Prostate gland (tissue), 2 donors: ENCODE measurements at regions not wholly inside any gene's neighbourhood (a gene's known extent, or its start where the extent isn't known, plus 50 kb on each side); places are given as distances from the start of the nearest gene placed in this dataset.
"Not testable (repeated sequence)": the region's sequence is repeated elsewhere in the genome, so short reads cannot be mapped to it uniquely, and the experiment has no call there.

ENCODE experiments used
- DNase-seq: peaks from one replicate; pipeline ENCODE4 v3.0.0-alpha.2; 2019; ENCODE audit warnings: low spot score
- H3K27ac ChIP-seq, 2 donors: fragments of 200-600 bp; sonication (generic); 2 replicates each; pipeline ENCODE4 v1.5.1; 2017 to 2019
- H3K27me3 ChIP-seq: fragments of 200-600 bp; sonication (generic); replicated peaks from 2 replicates; pipeline ENCODE4 v1.5.1; 2019; ENCODE audit not compliant: insufficient read depth
- H3K36me3 ChIP-seq, 2 donors: fragments of 200-600 bp; sonication (generic); 1 replicate in 1 of 2; 2 replicates in 1 of 2; pipeline versions ENCODE4 v1.5.1 to v1.8.1; 2017 to 2019
- H3K4me1 ChIP-seq: fragments of 200-600 bp; sonication (generic); replicated peaks from 2 replicates; pipeline ENCODE4 v1.5.1; 2019
- H3K4me3 ChIP-seq, 2 donors: fragments of 200-600 bp; sonication (generic); 2 replicates each; pipeline ENCODE4 v1.5.1; 2017 to 2019
- H3K9me3 ChIP-seq: fragments of 200-600 bp; sonication (generic); 2 replicates; pipeline ENCODE4 v1.5.1; 2017
- POLR2A ChIP-seq: fragments of 450-650 bp; IDR thresholded peaks from one replicate; pipeline ENCODE4 v1.6.1; 2016; ENCODE audit warnings: antibody characterized with exemption, mild to moderate bottlenecking
- POLR2AphosphoS5 ChIP-seq: sonication (generic); formaldehyde crosslinking; IDR thresholded peaks from one replicate; pipeline ENCODE4 v1.6.1; 2017; ENCODE audit warnings: antibody characterized with exemption
- WGBS: methylation state at CpG from one replicate; pipeline ENCODE4 v1.1.5; 2018; 5-methylcytosine and 5-hydroxymethylcytosine counted together
- intact Hi-C: fragments of 100-400 bp; cut with DNase I; formaldehyde crosslinking; loops from one replicate; pipeline ENCODE4 v1.14.2; 2022
- TF ChIP-seq, protein P1 (sequence below), 4 experiments: fragments of 200-600 bp in 2 of 4; fragments of 450-650 bp in 2 of 4; sonication (generic) in 2 of 4; IDR thresholded peaks; 1 replicate in 3 of 4; 2 replicates in 1 of 4; pipeline ENCODE4 v1.5.1; 2016 to 2019; ENCODE audit warnings: antibody characterized with exemption in 4 of 4, mild to moderate bottlenecking in 2 of 4, moderate library complexity in 2 of 4

DNA sequence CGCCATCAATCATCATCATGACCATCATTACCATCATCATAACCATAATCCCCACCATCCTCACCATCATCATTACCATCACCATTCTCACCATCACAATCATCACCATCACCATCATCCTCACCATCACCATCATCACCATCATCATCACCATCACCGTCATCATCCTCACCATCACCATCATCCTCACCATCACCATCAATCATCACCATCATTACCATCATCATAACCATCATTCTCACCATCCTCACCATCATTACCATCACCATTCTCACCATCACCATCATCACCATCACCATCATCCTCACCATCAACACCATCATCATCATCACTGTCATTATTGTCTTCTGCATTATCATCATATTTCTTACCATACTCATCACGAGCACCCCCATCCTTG lies 245.5 kb downstream of the ADGRD1 start:
- Histone ChIP-seq H3K4me3 (no peak overlapping the region), H3K9me3 (no peaks in the 10 kb centered on the region), H3K36me3 (no peaks in the 10 kb centered on the region), H3K27me3 (peaks cover 2% of the 10 kb centered on the region), H3K4me1 (no peaks in the 10 kb centered on the region), H3K27ac (no peak overlapping the region)
- DNase-seq: no peak
- TF ChIP-seq, protein P1, sequence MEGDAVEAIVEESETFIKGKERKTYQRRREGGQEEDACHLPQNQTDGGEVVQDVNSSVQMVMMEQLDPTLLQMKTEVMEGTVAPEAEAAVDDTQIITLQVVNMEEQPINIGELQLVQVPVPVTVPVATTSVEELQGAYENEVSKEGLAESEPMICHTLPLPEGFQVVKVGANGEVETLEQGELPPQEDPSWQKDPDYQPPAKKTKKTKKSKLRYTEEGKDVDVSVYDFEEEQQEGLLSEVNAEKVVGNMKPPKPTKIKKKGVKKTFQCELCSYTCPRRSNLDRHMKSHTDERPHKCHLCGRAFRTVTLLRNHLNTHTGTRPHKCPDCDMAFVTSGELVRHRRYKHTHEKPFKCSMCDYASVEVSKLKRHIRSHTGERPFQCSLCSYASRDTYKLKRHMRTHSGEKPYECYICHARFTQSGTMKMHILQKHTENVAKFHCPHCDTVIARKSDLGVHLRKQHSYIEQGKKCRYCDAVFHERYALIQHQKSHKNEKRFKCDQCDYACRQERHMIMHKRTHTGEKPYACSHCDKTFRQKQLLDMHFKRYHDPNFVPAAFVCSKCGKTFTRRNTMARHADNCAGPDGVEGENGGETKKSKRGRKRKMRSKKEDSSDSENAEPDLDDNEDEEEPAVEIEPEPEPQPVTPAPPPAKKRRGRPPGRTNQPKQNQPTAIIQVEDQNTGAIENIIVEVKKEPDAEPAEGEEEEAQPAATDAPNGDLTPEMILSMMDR (IDR thresholded peaks at IDR 0.05): no peak
- TF ChIP-seq POLR2A (no peak), POLR2AphosphoS5 (no peak)
- WGBS: 82% methylated on average over 3 of the region's 3 CpGs
- intact Hi-C loops: no loop called here

DNA sequence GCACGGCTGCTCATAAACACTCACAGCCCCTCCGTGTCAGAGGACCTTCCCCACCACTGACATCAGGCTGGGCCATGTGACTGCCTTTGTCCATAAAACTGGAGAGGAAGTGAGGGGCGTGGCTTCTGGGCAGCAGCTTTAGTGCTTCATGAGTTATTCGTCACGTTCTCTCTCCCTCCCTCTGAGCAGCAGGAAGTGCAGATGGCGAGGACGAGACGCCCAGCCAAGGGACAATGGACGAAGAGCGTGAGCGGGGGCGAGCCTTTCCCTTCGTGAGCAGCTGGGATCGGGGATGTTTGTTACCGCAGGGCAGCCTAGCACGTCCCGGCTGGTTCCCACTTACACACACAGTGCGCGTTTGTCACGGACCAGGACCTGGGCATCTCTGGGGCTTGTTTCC lies 248.2 kb downstream of the ADGRD1 start:
- H3K4me1 ChIP-seq, H3K9me3 ChIP-seq, DNase-seq, H3K4me3 ChIP-seq, H3K36me3 ChIP-seq, intact Hi-C loops, H3K27ac ChIP-seq, H3K27me3 ChIP-seq: not testable (repeated sequence)
- WGBS: no CpG with 5 or more reads among the region's 20 CpGs

DNA sequence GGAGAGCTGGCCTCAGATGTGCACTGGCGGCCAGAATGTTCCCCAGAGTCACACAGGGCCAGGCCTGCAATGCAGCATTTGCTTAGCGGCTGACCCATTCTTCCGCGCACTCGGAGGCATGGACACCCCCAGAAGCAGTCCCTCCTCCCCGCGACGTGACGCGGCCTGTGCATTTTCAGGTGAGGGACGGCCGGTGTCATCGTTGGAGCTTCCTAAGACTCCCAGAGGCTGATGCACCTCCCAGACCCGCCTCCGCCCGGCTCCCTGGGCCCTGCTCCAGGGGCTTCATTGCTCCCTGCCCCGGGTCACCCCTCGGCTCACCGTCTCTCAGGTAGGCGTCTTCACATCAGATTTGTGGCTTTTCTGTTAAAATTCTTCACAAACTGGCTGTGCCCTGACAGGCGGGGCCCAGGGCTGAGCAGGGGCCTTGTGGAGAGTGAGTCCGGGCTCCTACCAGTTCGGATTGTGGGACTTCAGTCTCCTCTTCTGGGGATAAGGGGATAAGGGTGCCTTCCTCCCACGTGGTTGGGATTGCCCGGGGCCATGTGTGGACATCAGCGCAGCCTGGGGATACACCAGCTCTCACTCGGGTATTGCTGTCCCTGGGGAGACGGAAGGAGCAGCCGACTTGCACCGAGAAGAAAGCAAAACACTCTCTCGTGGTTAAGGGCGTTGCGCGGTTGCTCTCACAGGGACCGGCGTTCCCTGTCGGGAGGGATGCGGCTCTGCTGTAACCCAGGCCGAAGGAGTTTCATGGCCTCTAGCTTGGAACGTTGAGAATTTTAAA lies 249.1 kb downstream of the ADGRD1 start:
- TF ChIP-seq, protein P1 (IDR thresholded peaks at IDR 0.05): no peak
- TF ChIP-seq POLR2A: no peak
- no peaks in the 10 kb centered on the region for H3K36me3 ChIP-seq
- DNase-seq: no peak
- H3K9me3 ChIP-seq: no peaks in the 10 kb centered on the region
- H3K27ac ChIP-seq: no peak overlapping the region
- peaks cover 4% of the 10 kb centered on the region for H3K27me3 ChIP-seq
- 85% methylated on average over 40 of the region's 40 CpGs for WGBS
- no peak overlapping the region for H3K4me3 ChIP-seq
- no peaks in the 10 kb centered on the region for H3K4me1 ChIP-seq
- intact Hi-C loops: no loop called here

DNA sequence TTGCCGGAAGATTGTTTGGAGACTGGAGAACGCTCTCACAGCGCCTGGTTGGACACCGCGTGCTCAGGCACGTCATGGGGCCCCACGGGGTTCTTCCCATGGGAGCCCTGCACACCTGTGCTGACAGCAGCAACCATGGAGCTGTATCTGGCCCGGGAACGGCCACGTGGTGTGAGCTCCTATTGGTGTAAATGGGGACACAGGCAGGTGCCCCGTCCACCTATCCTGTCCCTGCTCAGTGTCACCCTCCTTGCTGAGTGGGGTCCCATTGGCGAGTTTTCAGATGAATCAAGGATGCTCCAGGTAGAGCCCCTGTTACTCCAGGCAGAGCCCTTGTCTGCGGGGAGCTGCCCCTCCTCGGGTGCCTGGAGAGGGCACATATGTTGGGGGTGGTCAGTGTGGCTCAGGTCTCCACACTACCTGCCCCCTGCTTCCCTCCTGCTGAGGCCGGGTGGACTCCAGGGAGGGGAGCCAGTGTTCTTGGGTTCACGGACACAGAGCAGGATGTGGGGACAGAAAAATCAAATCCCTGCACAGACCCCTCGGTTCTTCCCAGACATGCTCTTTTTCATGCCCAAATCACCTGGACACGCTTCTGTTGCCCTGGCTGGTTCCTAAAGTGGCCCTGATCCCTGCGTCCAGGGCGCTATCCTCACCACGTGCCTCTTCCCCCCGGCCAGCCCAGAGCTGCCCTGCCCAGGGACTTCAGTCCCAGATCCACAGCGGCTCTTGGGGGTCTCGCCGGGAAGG lies 250.1 kb downstream of the ADGRD1 start:
- intact Hi-C loops: no loop called here
- no peaks in the 10 kb centered on the region for H3K9me3 ChIP-seq
- no peaks in the 10 kb centered on the region for H3K4me1 ChIP-seq
- H3K27me3 ChIP-seq: peaks cover 6% of the 10 kb centered on the region
- no peak overlapping the region for H3K27ac ChIP-seq
- no peaks in the 10 kb centered on the region for H3K36me3 ChIP-seq
- no peak for DNase-seq
- WGBS: 73% methylated on average over 25 of the region's 25 CpGs
- H3K4me3 ChIP-seq: no peak overlapping the region
- TF ChIP-seq POLR2A (no peak), POLR2AphosphoS5 (no peak)

DNA sequence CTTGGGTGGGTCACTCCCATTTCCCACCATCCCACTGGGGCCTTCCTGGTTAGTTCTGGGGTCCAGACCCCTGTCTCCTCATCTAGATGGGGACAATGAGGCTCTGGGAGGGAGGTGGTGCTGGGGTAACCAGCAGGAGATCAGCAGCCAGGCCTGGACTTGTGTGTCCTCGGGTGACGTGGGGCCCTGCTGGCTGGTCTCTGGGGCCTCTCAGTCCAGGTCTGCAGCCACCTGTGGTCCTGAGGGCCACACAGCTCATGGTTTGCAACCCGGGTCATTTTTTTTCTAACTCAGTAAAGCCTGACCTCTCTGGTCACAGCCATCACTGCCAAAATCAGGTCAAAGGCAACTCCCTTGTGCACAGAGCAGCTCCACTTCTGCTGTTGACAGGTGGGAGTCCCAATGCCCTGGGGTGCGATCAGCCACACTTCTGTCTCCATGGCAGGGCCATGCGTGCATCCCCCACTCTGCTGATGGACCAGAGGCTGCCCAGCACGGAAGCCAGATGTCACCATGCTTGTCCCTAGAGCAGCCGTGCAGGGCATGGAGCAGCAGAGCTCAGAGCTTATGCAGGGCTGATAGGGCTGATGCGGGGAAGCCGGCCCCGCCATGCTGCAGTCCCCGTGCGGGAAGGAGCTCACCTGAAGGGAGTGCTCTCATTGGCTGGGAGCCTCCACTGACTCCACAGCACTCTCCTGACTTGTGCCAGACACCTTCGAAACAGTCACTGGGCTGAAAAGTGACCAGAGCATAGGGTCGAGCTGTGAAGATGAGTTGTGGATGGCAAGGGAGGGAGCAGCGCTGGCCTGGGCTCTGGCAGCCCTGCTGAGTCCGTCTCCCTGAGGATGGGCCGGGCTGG lies 250.9 kb downstream of the ADGRD1 start:
- H3K27me3 ChIP-seq: peaks cover 6% of the 10 kb centered on the region
- H3K36me3 ChIP-seq: no peaks in the 10 kb centered on the region
- H3K4me3 ChIP-seq: no peak overlapping the region
- H3K27ac ChIP-seq: no peak overlapping the region
- H3K9me3 ChIP-seq: no peaks in the 10 kb centered on the region
- H3K4me1 ChIP-seq: no peaks in the 10 kb centered on the region
- DNase-seq: no peak
- 71% methylated on average over 16 of the region's 17 CpGs for WGBS
- intact Hi-C loops: no loop called here
- TF ChIP-seq, protein P1 (IDR thresholded peaks at IDR 0.05): no peak
- TF ChIP-seq POLR2AphosphoS5 (no peak), POLR2A (no peak)

DNA sequence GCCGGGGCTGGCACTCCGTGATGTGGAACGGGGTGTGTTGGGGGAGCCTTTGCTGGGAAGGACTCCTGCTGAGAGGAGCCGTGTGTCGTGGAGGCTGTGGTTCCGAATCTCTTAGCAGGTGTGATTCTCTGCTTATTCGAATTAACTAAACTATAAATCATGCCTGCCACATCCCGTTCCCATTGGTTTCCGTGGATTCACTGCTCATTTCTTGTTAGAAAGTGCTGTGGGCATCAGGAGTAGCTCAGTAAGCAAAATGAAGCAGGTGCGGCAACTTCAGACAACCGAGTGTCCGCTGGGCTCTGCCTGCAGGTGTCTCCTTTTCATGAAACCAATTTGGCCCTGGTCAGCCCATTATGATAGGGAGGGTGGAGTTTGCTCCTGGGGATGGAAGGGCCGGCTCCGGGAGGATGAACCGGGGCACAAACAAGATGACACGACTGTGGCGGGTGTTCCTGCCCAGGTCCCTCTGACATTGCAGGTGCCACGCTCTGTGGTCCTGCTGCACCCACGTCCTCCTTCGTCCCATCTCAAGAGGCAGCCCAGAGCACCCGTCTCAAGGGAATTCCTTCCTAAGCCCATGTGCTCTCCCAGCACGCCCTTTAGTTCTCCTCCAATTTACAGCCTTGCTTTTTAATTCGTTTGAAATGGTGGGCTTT lies 251.7 kb downstream of the ADGRD1 start:
- H3K4me3 ChIP-seq, H3K9me3 ChIP-seq, H3K27me3 ChIP-seq, H3K36me3 ChIP-seq, H3K4me1 ChIP-seq, H3K27ac ChIP-seq, DNase-seq, intact Hi-C loops: not testable (repeated sequence)
- WGBS: 68% methylated on average over 23 of the region's 23 CpGs

DNA sequence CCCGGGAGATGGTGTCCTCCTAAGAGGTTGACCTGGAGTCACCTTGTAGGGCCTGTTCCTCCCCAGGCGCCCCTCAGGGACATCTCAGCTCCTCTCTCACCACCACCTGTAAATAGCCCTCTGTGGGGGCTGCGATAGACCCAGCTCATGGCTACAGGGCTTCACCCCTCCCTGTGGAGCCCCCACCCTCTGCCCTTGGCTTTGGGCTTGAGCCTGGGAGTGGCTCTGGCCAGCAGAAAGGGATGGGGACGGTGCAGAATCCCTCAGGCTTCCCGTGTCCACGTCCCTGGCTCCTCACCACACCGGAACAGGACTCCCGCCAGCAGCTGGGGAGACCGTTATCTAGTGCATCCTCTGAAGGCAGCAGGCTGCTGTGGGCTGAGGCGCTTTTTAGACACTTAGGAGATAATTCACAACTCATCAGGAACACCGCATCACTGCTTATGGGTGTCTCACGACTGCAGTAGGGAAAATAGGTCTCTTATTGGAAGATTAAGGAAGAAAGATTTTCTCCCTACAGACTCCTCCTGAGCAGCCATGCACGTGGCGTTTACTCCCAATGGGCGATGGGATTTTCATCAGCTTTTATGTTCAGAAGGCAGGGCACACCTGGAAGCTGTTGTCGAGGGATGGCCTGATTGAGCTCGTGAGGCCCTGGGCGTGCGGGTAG lies 253.1 kb downstream of the ADGRD1 start:
- H3K27me3 ChIP-seq, intact Hi-C loops, H3K36me3 ChIP-seq, H3K4me1 ChIP-seq, H3K9me3 ChIP-seq, H3K27ac ChIP-seq, H3K4me3 ChIP-seq, DNase-seq: not testable (repeated sequence)
- WGBS: 77% methylated on average over 8 of the region's 19 CpGs

DNA sequence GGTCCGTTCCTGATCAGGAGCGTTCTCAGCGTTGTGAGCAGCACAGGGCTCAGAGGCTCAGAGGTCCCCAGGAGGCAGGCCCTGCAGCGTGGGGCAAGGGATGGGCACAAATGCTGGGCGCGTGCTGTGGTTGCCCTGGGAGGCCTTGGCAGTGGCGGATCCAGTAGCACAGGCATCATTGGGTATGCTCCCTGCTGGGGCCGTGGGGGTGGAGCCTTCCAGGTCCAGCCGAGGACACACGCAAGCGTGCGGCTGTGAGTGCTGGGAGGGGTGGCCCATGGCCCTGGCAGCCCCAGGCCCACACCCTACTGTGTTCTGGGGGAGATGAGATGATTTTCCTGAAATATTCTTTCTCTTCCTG lies 253.6 kb downstream of the ADGRD1 start:
- intact Hi-C loops, DNase-seq: not testable (repeated sequence)

More for the DNA sequence above, 253.6 kb downstream of the ADGRD1 start:
- H3K36me3 ChIP-seq, H3K27me3 ChIP-seq, H3K27ac ChIP-seq, H3K4me3 ChIP-seq, H3K4me1 ChIP-seq, H3K9me3 ChIP-seq: not testable (repeated sequence)
- WGBS: 84% methylated on average over 8 of the region's 12 CpGs
